Dedifferentiated amniotic fluid mesenchymal stem cell (primary cell): ENCODE measurements at regions not wholly inside any gene's neighbourhood (a gene's known extent, or its start where the extent isn't known, plus 50 kb on each side); places are given as distances from the start of the nearest gene placed in this dataset.
A peak's percentile ranks its signal among the peaks of the same experiment; 100 is the strongest.
"Not testable (repeated sequence)": the region's sequence is repeated elsewhere in the genome, so short reads cannot be mapped to it uniquely, and the experiment has no call there.

Experiments
- DNase-seq: peaks from one replicate; pipeline ENCODE4 v3.0.0-alpha.2; 2016; ENCODE audit errors: extremely low spot score

DNA sequence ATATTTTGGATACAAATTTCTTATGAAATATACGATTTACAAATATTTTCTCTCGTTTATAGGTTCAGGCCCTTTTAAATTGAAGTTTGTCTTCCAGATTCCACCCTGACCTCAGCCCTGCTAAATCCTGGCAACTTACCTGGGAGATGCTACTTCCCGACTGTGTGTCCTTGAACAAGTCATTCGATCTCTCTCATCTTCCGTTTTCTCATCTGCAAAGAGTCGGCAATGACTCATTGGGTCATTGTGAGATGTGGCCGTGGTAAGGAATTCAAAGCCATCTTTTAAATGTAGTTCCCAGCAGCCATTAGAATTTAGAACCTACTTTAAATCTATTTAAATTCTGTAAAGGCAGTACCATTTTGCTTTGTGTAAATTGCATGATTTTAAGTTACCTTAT, 72.5 kb downstream of the LHX2 start:
- no peak for DNase-seq

GRCh38 chr9:124087226-124087625, 75.7 kb downstream of the LHX2 start:
- DNase-seq, result no peak

GRCh38 chr9:124088476-124088837, 76.9 kb downstream of the LHX2 start:
- DNase-seq, result no peak

- DNase-seq, result not testable (repeated sequence)
These were observed 78.3 kb downstream of the LHX2 start for GRCh38 chr9:124089631-124090488.

DNA sequence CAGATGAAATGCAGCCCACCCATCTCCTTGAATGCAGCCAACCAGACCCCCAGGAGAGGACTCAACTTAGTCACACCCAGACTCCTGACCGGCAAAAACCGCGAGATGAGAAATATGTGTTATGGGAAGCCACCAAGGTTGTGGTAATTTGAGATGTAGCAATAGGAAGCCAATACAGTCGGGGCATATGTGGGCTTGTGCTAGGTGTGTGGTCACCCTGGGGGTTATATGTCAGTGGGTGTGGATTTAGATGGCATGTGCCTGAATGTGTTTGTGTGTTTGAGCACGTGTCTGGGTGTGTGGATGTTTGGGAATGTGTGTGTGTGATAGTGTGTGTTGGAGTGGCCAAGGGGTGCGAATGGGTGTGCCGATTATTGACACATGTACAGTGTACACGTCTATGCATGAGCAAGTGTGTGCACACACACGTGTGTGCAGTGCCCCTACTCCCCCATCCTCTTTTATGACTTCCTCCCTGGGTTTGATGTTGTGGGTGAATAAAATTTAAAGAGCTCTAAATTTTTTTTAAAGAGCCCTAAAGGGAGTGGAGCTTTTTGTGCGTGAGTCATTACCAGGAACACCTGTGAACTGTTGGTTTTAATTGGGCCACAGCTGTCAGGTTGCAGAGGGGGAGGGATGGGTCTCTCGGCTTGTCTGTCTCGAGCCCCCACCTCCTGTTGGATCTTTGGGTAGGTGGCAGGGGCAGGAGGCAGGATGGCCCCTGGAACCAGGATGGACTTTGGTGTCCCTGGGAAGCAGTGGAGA, 86.8 kb downstream of the LHX2 start:
- no peak for DNase-seq

GRCh38 chr9:124099860-124100259, 88.3 kb downstream of the LHX2 start:
- DNase-seq, result no peak

DNA sequence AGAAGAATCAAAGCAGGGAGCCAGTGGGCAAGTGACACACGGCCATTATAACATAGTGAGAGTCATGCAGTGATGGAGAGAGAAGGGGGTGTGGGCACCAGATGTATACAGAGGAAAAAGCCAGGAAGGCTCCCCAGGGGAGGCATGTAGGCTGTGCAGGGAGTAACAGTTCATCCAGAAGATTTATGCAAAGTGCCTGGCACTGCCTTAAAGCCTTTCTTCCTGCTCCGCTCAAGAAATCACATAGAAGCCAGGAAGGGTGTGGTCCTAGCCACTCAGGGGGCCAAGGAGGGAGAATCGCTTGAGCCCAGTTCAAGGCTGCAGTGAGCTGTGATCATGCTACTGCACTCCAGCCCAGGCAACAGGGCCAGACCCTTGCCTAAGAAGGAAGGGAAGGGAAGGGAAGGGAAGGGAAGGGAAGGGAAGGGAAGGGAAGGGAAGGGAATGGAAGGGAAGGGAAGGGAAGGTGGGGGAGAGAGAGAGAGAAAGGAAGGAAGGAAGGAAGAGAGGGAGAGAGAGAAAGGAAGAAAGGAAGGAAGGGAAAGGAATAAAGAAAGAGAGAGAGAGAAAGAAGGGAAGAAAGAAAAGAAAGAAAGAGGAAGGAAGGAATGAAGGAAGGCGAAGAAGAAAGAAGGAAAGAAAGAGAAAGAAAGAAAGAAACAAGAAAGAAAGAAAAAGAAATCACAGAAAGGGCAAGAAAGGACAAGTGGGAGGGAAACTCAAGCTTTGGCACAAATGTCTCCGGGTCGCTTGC, 89.8 kb downstream of the LHX2 start:
- no peak for DNase-seq

GRCh38 chr9:124101969-124102345, 90.4 kb downstream of the LHX2 start:
- DNase-seq, result no peak

DNA sequence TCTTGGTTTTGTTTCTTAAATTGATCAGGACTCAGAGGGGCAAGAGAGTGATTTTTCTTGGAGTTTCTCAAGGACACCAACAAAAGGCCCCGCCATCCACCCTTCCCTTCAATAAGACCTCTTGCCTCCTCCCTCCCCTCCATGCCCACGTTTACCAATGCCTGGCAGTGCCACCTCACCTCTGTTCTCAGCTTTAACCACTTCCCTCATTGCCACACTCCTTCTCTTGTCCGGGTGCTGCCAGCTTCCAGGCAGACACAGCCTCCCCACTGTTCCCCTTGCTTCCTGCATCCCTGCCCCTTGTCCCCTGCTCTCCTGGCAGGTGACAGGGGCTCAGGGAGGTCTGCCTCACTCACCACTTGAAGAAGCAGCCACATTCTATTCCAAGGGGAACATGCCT, 90.8 kb downstream of the LHX2 start:
- DNase-seq, result no peak

- DNase-seq, result no peak
These were observed 93.7 kb downstream of the LHX2 start for GRCh38 chr9:124105266-124105665.

DNA sequence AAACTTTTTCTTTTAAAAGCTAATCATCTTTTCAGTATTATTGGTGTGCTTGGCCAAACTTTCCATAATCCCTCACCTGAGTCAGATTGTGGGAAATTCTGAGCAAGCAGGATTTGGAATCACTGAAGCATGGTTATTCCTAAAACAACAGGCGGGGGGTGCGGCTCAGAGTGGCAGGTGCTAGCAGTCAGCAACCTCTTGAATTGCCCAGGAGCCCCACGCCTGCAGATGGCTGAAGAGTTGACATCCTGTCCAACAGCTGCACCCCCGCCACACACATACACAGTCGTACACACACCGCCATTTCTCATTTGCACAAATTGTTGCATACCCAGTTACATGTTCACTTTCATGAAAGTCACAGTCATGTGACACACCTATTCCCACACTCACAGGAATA, 96.6 kb downstream of the LHX2 start:
- DNase-seq, result no peak

DNA sequence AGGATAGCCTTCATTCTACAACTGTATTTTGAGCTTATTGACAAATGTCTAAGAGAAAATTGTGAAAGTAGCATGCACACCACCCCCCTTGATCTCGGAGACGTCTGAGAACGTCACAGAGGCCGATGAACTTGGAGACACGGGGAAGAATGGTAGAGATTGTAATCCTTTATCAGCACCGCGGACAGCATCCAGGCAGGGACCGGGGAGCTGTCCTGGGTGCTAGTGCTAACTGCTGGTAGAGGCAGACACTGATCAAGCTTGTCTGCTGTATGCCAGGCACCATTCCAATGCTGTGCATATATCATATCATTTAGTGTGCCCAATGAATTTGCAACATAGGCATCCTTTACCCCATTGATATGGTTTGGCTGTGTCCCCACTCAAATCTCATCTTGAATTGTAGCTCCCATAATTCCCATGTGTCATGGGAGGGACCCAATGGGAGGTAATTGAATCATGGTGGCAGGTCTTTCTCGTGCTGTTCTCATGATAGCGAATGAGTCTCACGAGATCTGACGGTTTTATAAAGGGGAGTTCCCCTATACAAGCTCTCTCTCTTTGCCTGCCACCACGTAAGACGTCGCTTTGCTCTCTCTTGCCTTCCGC, 98.8 kb downstream of the LHX2 start:
- DNase-seq, result peak; percentile 20

- DNase-seq, result no peak
These were observed 105.3 kb downstream of the LHX2 start for GRCh38 chr9:124116683-124117363.

DNA sequence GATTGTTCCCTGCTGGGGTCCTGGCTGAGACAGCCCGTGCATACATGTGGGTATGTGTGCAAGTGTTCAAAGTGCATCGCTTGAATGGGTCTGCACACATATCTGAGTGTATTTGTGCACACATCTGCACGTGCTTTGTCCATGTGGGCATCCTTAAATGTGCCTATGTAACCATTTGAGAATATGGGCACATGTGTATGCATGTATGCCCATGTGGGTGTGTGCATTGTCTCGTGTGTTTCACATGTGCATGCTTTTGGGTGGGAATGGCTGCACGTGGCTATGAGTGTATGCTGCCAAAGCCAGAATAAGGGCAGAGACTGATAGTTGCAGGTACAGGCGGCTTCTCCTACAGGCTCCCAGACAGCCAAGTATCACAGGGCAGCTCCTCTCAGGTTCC, 107.3 kb downstream of the LHX2 start:
- no peak for DNase-seq

DNA sequence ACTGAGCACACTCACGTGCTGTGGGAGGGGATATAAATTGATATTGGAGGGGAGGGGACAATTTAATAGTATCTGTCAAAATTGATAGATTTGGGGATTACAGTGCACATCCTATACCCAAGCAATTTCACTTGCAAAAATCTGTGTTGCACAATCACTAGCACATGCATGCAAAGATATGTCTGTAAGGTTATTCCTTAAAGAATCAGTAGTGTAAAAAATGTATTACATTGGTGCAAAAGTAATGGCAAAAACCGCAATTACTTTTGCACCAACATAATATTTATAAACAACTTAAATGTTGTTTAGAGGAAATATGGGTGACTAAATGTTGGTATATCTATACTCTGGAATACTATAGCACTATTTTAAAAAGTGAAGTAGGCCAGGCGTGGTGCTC, 108.7 kb downstream of the LHX2 start:
- no peak for DNase-seq

GRCh38 chr9:124121725-124122124, 110.2 kb downstream of the LHX2 start:
- no peak for DNase-seq

DNA sequence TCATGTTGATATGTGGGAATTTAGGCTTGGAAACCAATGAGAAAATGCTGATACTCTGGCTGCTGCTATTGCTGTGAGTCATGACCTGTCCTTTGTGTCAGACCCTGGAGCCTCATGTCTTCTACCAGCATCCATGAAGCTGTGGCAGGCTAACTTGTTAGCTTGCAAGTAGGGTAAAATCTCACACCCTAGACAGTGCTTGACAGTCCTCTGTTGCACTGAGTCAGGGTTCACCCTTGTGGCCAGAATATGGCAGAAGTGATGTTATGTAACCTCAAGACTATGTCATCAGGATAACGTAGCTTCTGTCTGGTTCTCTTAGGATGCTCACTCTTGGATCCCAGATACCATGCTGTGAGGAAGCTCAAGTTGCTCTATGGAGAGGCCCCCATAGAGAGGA, 110.8 kb downstream of the LHX2 start:
- no peak for DNase-seq

DNA sequence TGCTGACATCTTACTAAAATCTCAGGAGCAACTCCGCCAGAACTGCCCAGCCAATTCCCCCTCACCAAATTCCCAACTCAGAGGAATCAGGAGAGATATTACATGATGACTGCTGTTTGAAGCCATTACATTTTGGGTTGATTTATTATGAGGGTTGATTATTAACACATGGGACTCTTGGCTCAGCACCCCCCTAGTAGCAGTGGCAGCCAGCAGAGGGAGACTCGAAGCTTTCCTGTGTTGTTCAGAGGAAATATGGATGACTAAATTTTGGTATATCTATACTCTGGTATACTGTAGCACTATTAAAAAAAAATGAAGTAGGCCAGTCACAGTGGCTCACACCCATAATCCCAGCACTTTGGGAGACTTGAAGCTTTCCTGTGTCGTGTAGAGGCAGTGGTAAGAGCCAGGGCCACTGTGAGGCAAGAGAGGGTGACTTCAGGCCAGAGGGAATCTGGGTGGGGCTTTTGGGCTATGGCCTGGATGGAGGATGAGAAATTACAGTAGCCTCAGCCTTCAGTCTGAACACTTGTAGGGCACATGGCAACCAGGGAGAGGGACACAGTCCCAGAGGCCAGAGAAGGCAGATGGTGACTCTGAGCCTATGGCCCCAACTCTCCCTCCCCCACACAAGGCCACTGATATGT, 111.4 kb downstream of the LHX2 start:
- DNase-seq, result no peak

DNA sequence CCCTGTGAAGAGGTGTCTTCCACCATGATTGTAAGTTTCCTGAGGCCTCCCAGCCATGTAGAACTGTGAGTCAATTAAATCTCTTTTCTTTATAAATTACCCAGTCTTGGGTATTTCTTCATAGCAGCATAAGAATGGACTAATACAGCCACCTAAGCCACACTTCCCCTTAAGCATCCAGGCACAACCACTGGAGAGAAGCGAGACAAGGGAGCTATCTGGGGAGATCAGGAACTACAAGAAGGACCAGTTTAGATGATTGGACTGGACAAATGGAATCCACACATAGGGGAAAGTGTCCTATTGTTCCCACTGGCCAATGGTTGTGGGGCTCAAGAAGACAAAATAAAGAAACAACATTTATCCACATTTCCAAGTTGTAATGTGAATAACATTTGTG, 112.1 kb downstream of the LHX2 start:
- DNase-seq, result not testable (repeated sequence)

GRCh38 chr9:124124729-124125650, 113.4 kb downstream of the LHX2 start:
- no peak for DNase-seq
